Hippocampal formation (tissue), 2 donors: ENCODE measurements at regions not wholly inside any gene's neighbourhood (a gene's known extent, or its start where the extent isn't known, plus 50 kb on each side); places are given as distances from the start of the nearest gene placed in this dataset.

ENCODE experiments used
- DNase-seq, 2 donors: peaks; one replicate each; lab custom pipeline; 2025; lab: John Stamatoyannopoulos, UW

GRCh38 chr11:80349997-80350396, 909.2 kb upstream of the TENM4 start:
- no peak for DNase-seq

GRCh38 chr11:80346353-80347059, 905.7 kb upstream of the TENM4 start:
- DNase-seq: no peak

- no peak for DNase-seq
These were observed 902.6 kb upstream of the TENM4 start for GRCh38 chr11:80343436-80343835.

GRCh38 chr11:80338231-80338630, 897.4 kb upstream of the TENM4 start:
- DNase-seq: no peak

GRCh38 chr11:80331694-80332093, 890.9 kb upstream of the TENM4 start:
- no peak for DNase-seq

- DNase-seq: no peak
These were observed 889.4 kb upstream of the TENM4 start for GRCh38 chr11:80330264-80330663.

- DNase-seq: no peak
These were observed 887.9 kb upstream of the TENM4 start for GRCh38 chr11:80328774-80329173.

- no peak for DNase-seq
These were observed 887.3 kb upstream of the TENM4 start for GRCh38 chr11:80327956-80328614.

- DNase-seq: no peak
These were observed 881.0 kb upstream of the TENM4 start for GRCh38 chr11:80321786-80322185.

DNA sequence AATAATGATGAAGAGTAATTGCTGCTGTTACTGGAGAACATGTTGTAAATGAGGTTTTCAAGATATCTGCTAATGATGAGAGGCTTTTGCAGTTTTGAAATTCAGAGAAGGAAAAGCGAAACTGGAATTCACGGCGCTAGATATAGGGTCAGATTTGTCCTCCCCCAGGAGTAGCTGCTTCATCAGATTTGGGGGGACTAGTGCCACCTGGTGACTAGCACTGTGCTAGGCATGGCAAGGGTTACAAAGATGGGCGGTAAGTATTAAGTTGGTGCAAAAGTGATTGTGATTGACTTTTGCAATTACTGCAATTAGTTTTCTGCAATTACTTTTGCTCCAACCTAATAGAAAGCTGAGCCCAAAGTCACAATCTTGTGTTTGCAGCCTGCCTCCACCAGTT, 879.9 kb upstream of the TENM4 start:
- DNase-seq: no peak

DNA sequence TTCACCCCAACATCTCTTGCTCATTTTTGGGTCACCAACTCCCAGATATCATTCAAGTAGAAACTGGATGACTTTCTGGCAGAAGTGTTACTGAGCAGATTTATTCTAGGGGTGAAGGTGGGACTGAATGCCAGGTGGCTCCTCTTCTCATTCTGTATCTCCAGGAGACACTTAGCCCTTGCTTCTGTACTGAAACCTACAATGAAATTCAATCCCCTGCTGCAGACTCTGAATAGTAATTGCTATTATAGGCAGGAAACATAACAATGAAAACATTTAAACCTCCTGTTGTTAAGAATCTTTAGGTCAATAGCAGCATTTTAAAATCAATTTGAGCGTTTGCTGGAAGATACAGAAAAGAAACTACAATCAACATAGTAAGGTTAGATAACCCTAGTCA, 879.4 kb upstream of the TENM4 start:
- no peak for DNase-seq

DNA sequence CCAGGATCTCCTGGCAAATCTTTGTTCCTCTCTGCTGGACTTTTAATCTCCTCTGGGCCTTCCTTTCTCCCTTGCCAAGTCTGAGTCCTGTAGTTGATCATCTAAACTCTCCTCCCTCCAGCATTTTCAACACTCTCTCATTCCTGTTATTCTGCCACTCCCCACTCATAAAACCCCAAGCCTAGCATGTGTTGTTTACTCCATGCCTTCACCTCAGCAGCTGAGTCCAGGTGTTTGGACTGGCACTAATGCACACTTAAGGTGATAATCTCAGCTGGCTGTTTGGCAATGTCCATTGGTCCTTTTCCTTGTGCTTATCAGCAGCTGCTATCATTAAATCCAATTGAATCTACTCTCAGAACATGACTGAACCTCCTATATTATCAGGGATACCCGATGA, 876.8 kb upstream of the TENM4 start:
- no peak for DNase-seq

DNA sequence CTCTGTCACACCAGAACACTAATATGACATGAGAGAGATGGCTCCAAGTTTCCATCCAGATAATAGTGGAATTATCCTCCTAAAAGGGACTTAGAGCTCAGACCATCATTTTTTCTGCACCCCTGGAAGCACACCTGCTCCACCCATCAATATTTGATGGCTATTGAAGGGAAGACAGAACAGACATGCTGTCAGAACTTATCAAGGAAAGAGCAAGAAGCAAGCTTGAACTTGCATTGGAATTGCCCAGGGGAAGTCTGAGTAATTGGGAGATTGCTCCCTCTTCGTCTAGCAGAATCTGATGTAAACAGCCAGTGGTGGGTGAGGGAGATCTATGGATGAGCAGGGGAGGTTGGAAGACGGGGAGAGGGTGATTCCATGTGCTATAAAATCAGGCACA, 874.4 kb upstream of the TENM4 start:
- no peak for DNase-seq

DNA sequence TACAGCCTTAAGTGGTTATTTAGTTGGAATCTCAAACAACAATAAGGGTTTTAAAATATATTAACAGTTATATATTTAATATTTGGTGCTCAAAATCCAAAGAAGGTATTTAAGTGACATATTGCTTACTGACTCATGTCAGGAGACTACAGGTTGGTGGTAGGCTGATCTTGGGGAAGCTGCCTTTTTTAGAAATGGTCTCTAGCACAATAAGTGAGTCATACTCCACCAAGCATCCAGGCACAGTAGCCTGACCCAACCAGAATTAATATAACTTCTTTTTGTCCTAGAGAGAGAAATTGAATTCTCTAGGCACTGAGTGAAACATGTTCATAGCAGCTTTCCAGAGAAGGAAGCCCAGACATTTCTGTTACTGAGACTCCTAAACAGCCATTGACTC, 868.5 kb upstream of the TENM4 start:
- DNase-seq: no peak

- DNase-seq: no peak
These were observed 866.8 kb upstream of the TENM4 start for GRCh38 chr11:80307676-80308075.

DNA sequence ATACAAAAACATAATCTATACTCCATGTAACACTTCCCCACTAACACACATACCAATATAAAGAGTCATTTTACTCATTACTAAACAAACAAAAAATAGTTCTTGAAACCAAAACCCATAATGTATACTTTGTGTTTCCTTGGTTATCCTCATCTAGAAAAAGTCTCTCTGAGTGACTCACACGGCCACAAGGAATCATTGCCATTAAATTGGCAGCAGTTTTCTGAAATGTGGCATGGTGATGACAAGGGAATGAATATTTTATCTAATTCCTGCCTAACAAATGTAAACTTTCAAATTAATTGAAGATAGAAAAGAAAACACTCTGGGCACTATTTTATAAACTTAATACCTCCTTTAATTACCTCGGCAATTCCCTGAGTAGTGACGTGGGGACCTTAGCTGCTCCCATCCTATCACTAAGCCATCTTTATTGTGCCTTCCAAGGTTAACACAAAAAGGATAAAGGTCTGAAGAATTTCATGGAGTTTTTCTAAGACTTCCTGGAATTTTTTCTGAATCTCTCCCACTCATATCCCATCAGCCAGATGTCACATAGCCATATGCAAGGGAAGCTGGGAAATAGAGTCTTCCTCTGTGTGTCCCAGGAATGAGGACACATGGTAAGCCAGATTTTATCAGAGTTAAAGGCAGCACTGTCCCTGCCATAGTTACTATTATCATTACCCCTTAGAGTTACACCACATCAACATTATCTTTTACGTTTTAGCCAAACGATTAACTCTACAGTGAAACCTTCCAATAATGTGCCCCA, 857.2 kb upstream of the TENM4 start:
- DNase-seq: no peak

GRCh38 chr11:80293293-80293692, 852.5 kb upstream of the TENM4 start:
- DNase-seq: no peak

GRCh38 chr11:80284946-80285785, 844.3 kb upstream of the TENM4 start:
- no peak for DNase-seq

- DNase-seq: no peak
These were observed 841.8 kb upstream of the TENM4 start for GRCh38 chr11:80282643-80283042.

DNA sequence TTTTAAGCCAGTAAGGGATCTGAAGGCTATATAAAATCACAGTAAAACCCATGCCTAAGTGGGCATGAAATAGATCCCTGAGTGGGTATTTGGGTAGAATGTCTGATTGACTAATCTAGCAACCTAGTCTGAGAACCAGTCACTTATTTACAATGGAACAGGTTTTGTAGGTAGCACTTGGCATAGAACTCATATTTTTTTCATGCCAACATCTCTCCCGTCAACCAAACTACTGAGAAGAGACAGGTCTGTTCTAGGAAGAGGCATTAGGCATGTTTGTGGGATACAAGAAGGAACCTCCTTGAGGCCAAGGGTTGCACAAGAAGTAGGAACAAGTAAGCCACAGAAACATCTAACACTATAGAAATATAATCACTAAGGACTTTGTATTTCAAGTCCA, 840.4 kb upstream of the TENM4 start:
- DNase-seq: no peak

- peak in 1 of 2 donors; percentile 3 for DNase-seq
These were observed 839.9 kb upstream of the TENM4 start for GRCh38 chr11:80280737-80281136.

- peak in 1 of 2 donors; percentile 5 for DNase-seq
These were observed 820.9 kb upstream of the TENM4 start for GRCh38 chr11:80261776-80262175.
